SK-N-SH (cell line): ENCODE measurements at regions not wholly inside any gene's neighbourhood (a gene's known extent, or its start where the extent isn't known, plus 50 kb on each side); places are given as distances from the start of the nearest gene placed in this dataset.

Experiments
- CTCF ChIA-PET: fragments of 300-600, 350-600 bp; formaldehyde crosslinking; extraction: SDS; loops from one replicate; lab custom pipeline; 2021; lab: Yijun Ruan, JAX
- POLR2A ChIA-PET: fragments of 350-600 bp; sonication (Branson Sonifier 250); formaldehyde crosslinking; extraction: SDS; loops from one replicate; lab custom pipeline; 2020; ENCODE audit warnings: antibody characterized with exemption, inconsistent platforms; lab: Yijun Ruan, JAX
- DNase-seq: peaks from one replicate; pipeline ENCODE4 v3.0.0; 2012
- H2AFZ ChIP-seq: fragments of 200-600 bp; sonication (generic); 2 replicates; pipeline ENCODE4 v1.8.1; 2016; ENCODE audit warnings: antibody characterized with exemption, mild to moderate bottlenecking, low read depth
- H3F3A ChIP-seq: fragments of 200-600 bp; sonication (generic); replicated peaks from 2 replicates; pipeline ENCODE3; 2016; ENCODE audit warnings: antibody characterized with exemption, mild to moderate bottlenecking; ENCODE audit not compliant: insufficient read depth
- H3K27ac ChIP-seq, 2 experiments: fragments of 200-500 bp in 1 of 2; fragments of 200-600 bp in 1 of 2; sonication (Bioruptor generic) in 1 of 2; sonication (generic), shearing (Covaris generic) in 1 of 2; 2 replicates each; pipeline versions ENCODE4 v1.5.1 to v1.6.1; 2014 to 2016; ENCODE audit warnings: low read depth in 2 of 2, inconsistent platforms in 1 of 2, low read length in 1 of 2, mild to moderate bottlenecking in 1 of 2, mixed read lengths in 1 of 2
- H3K27me3 ChIP-seq: fragments of 200-600 bp; sonication (generic), shearing (Covaris generic); 2 replicates; pipeline ENCODE4 v1.6.1; 2016; ENCODE audit warnings: mixed run types; ENCODE audit not compliant: insufficient read depth
- H3K36me3 ChIP-seq, 2 experiments: fragments of 200-500 bp in 1 of 2; fragments of 200-600 bp in 1 of 2; sonication (Bioruptor generic) in 1 of 2; sonication (generic) in 1 of 2; replicated peaks in 1 of 2; 2 replicates each; pipeline versions ENCODE3 to v1.5.1; 2014 to 2016; ENCODE audit warnings: low read length in 1 of 2, mild to moderate bottlenecking in 1 of 2; ENCODE audit not compliant: insufficient read depth in 2 of 2, control insufficient read depth in 1 of 2
- H3K4me1 ChIP-seq, 2 experiments: fragments of 200-500 bp in 1 of 2; fragments of 200-600 bp in 1 of 2; sonication (Bioruptor generic) in 1 of 2; sonication (generic), shearing (Covaris generic) in 1 of 2; 2 replicates each; pipeline versions ENCODE4 v1.5.1 to v1.6.1; 2014 to 2016; ENCODE audit warnings: low read depth in 1 of 2, low read length in 1 of 2, mixed run types in 1 of 2; ENCODE audit not compliant: insufficient read depth in 2 of 2, control insufficient read depth in 1 of 2
- H3K4me2 ChIP-seq: fragments of 200-600 bp; sonication (generic), shearing (Covaris generic); 2 replicates; pipeline ENCODE4 v1.6.1; 2017; ENCODE audit warnings: mixed run types
- H3K4me3 ChIP-seq, 2 experiments: fragments of 200-500 bp in 1 of 2; fragments of 200-600 bp in 1 of 2; sonication (Bioruptor generic) in 1 of 2; sonication (generic), shearing (Covaris generic) in 1 of 2; 2 replicates each; pipeline versions ENCODE4 v1.5.1 to v1.8.1; 2014 to 2016; ENCODE audit warnings: low read depth in 2 of 2, inconsistent platforms in 1 of 2, low read length in 1 of 2, mild to moderate bottlenecking in 1 of 2, mixed read lengths in 1 of 2, moderate library complexity in 1 of 2
- H3K79me2 ChIP-seq: fragments of 200-600 bp; sonication (generic); 2 replicates; pipeline ENCODE4 v1.8.1; 2017; ENCODE audit warnings: mild to moderate bottlenecking; ENCODE audit not compliant: insufficient read depth
- H3K9ac ChIP-seq: fragments of 200-600 bp; sonication (generic); 2 replicates; pipeline ENCODE4 v1.6.1; 2017; ENCODE audit warnings: mixed run types
- H3K9me2 ChIP-seq: fragments of 200-600 bp; sonication (generic); 2 replicates; pipeline ENCODE4 v1.6.1; 2017; ENCODE audit warnings: mixed run types
- H3K9me3 ChIP-seq: fragments of 200-600 bp; sonication (generic); 2 replicates; pipeline ENCODE4 v1.6.1; 2017; ENCODE audit warnings: mixed run types, mild to moderate bottlenecking, moderate library complexity
- H4K20me1 ChIP-seq: fragments of 200-600 bp; sonication (generic); 2 replicates; pipeline ENCODE4 v1.6.1; 2017; ENCODE audit warnings: mild to moderate bottlenecking, mixed run types; ENCODE audit not compliant: insufficient read depth
- CTCF ChIP-seq: fragments of 200-600 bp; sonication (generic); IDR thresholded peaks from 2 replicates; pipeline ENCODE4 v1.6.1; 2017; ENCODE audit warnings: antibody characterized with exemption, mild to moderate bottlenecking, moderate library complexity
- FOSL2 ChIP-seq: IDR thresholded peaks from 2 replicates; pipeline ENCODE4 v1.4.0; 2012; ENCODE audit warnings: low read depth, mild to moderate bottlenecking, moderate library complexity, borderline replicate concordance
- FOXJ3 ChIP-seq: sonication (generic); formaldehyde crosslinking; IDR thresholded peaks from 2 replicates; pipeline ENCODE4 v1.5.1; 2020; ENCODE audit warnings: mild to moderate bottlenecking, missing genetic modification reagents
- GATA2 ChIP-seq: sonication (generic); formaldehyde crosslinking; IDR thresholded peaks from 2 replicates; pipeline ENCODE4 v1.5.0; 2020; ENCODE audit warnings: mild to moderate bottlenecking, missing genetic modification reagents
- MAX ChIP-seq: IDR thresholded peaks from 2 replicates; pipeline ENCODE4 v1.4.0; 2012; ENCODE audit warnings: low read depth
- MEF2A ChIP-seq: IDR thresholded peaks from 2 replicates; pipeline ENCODE4 v1.4.0; 2012; ENCODE audit warnings: low read depth, borderline replicate concordance
- MXI1 ChIP-seq: IDR thresholded peaks from 2 replicates; pipeline ENCODE4 v1.6.1; 2012; ENCODE audit warnings: mild to moderate bottlenecking, low read depth, low read length, improper control_type of control experiment
- POLR2AphosphoS5 ChIP-seq: IDR thresholded peaks from 2 replicates; pipeline ENCODE4 v1.6.1; 2012; ENCODE audit warnings: low read depth, low read length
- RAD21 ChIP-seq: IDR thresholded peaks from 2 replicates; pipeline ENCODE4 v1.6.1; 2012; ENCODE audit warnings: mild to moderate bottlenecking, low read length
- RCOR1 ChIP-seq: fragments of 150-350 bp; IDR thresholded peaks from 2 replicates; pipeline ENCODE4 v1.6.1; 2017; ENCODE audit warnings: antibody characterized with exemption, low read length
- SIN3A ChIP-seq: IDR thresholded peaks from 2 replicates; pipeline ENCODE4 v1.6.1; 2012; ENCODE audit warnings: low read depth, mild to moderate bottlenecking, low read length, moderate library complexity, borderline replicate concordance
- SMC3 ChIP-seq: IDR thresholded peaks from 2 replicates; pipeline ENCODE4 v1.6.1; 2012; ENCODE audit warnings: low read depth, low read length, improper control_type of control experiment
- TCF12 ChIP-seq: IDR thresholded peaks from 2 replicates; pipeline ENCODE4 v1.4.0; 2012
- USF1 ChIP-seq: IDR thresholded peaks from 2 replicates; pipeline ENCODE4 v1.4.0; 2012; ENCODE audit warnings: low read depth, borderline replicate concordance
- ZBTB33 ChIP-seq: IDR thresholded peaks from 2 replicates; pipeline ENCODE4 v1.4.0; 2012; ENCODE audit warnings: low read depth, borderline replicate concordance
- WGBS: methylation state at CpG from one replicate; pipeline ENCODE4 v1.1.6; 2017; ENCODE audit warnings: low lambda C conversion rate; 5-methylcytosine and 5-hydroxymethylcytosine counted together

GRCh38 chr3:59547874-59548273, 498.0 kb upstream of the CFAP20DC start:
- Histone ChIP-seq H3K27ac (no peak overlapping the region), H3K4me1 (peaks cover 0 to 5% of the 10 kb centered on the region in 2 experiments; a peak in 2 of 4 replicates), H3K27me3 (no peaks in the 10 kb centered on the region), H3K9me2 (no peaks in the 10 kb centered on the region), H3K79me2 (no peaks in the 10 kb centered on the region), H2AFZ (no peak overlapping the region), H3K9me3 (no peaks in the 10 kb centered on the region), H4K20me1 (no peaks in the 10 kb centered on the region), H3K4me3 (no peak overlapping the region), H3K9ac (no peak overlapping the region), H3K36me3 (no peaks in the 10 kb centered on the region), H3K4me2 (no peak overlapping the region), H3F3A (no peaks in the 10 kb centered on the region)
- TF ChIP-seq CTCF = no peak
- TF ChIP-seq MAX = no peak
- no peak for TF ChIP-seq ZBTB33
- no peak for TF ChIP-seq GATA2 (CRISPR knock-in tag)
- no peak for TF ChIP-seq TCF12
- TF ChIP-seq FOXJ3 (CRISPR knock-in tag) = no peak
- TF ChIP-seq RCOR1 = no peak
- TF ChIP-seq USF1 = no peak
- TF ChIP-seq SIN3A = no peak
- no peak for TF ChIP-seq POLR2AphosphoS5
- TF ChIP-seq MEF2A = no peak
- TF ChIP-seq RAD21 = no peak
- TF ChIP-seq SMC3 = no peak
- TF ChIP-seq FOSL2 = no peak
- no peak for TF ChIP-seq MXI1
- DNase-seq = no peak
- WGBS = 63% methylated on average over 3 of the region's 3 CpGs
- CTCF ChIA-PET = interaction anchor here (0.7 to 1.3 kb wide), 2 partner anchors 27 to 310 kb away, joined by 3 to 5 read pairs; no protein-coding TSS in a partner anchor
- POLR2A ChIA-PET = no interaction called here
